GM12864 (cell line): ENCODE measurements at regions not wholly inside any gene's neighbourhood (a gene's known extent, or its start where the extent isn't known, plus 50 kb on each side); places are given as distances from the start of the nearest gene placed in this dataset.

Experiments used
- DNase-seq: peaks from one replicate; pipeline ENCODE4 v3.0.0-alpha.2; 2011; ENCODE audit warnings: low read depth
- H3K4me3 ChIP-seq: 2 replicates; pipeline ENCODE4 v1.5.1; 2011; ENCODE audit warnings: mild to moderate bottlenecking, low read depth, low read length, control low read depth
- TF ChIP-seq, protein P1 (sequence below): IDR thresholded peaks from 2 replicates; pipeline ENCODE4 v1.5.1; 2011; ENCODE audit warnings: low read depth, mild to moderate bottlenecking, moderate library complexity, low read length, control low read depth, inconsistent platforms; ENCODE audit errors: missing control alignments

DNA sequence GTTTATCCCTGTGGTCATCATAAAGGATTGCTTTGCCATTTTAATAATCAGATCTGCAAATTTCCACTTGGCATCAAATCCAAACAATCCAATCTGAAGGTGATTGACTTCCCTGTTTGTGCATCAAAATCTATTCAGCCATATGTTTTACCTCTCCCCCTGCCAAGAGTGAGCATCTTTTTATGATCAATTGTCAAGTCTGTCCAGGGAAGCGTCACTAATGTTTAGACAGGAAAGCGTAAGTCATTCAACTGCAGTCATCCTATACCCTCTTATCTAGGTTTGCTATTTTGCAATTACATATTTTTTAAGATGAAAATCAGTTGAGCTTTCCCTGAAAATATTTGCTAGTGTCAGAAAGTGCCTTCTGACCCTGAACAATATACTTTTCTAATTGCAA lies 1224.1 kb upstream of the SEL1L start:
- TF ChIP-seq, protein P1, sequence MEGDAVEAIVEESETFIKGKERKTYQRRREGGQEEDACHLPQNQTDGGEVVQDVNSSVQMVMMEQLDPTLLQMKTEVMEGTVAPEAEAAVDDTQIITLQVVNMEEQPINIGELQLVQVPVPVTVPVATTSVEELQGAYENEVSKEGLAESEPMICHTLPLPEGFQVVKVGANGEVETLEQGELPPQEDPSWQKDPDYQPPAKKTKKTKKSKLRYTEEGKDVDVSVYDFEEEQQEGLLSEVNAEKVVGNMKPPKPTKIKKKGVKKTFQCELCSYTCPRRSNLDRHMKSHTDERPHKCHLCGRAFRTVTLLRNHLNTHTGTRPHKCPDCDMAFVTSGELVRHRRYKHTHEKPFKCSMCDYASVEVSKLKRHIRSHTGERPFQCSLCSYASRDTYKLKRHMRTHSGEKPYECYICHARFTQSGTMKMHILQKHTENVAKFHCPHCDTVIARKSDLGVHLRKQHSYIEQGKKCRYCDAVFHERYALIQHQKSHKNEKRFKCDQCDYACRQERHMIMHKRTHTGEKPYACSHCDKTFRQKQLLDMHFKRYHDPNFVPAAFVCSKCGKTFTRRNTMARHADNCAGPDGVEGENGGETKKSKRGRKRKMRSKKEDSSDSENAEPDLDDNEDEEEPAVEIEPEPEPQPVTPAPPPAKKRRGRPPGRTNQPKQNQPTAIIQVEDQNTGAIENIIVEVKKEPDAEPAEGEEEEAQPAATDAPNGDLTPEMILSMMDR: no peak
- no peak overlapping the region for H3K4me3 ChIP-seq
- no peak for DNase-seq

DNA sequence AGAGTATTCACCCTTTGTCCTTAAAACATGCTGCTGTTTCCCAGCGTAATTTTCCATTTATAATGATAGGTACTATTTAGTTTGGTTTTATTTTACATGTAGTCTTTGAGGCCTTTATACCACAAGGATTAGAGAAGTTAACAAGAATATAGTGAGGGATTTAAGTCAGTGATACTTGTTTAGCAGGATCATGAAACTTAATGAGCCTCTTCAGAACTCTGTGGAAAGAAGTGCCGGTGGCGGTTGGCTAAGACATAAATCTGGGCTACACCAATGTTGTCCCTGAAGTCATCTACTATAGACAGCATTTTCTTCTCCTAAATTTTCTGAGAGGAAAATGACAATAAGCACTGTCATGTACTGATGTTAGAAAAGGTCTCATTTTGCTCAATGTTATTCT lies 1226.0 kb upstream of the SEL1L start:
- TF ChIP-seq, protein P1: no peak
- DNase-seq: no peak
- no peak overlapping the region for H3K4me3 ChIP-seq

DNA sequence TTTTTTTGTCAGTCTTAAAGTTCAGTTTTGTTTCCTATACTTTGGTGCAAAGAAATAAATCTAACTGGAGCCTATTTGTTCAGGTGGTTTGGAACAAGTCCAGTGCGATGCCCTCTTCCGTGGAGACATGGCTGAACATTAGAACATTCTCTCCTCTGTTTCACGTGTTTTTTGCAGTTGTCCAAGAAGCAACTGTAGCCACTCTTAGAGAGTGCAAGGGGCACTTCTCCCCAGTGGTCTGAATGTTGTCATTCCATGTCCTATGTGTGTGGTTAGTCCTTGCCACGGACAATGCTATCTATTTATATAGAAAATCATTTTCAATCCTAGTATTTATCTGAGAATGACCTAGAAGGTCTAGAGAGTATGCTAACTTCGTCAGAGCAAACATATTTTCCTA lies 1232.5 kb upstream of the SEL1L start:
- TF ChIP-seq, protein P1: no peak
- DNase-seq: no peak
- H3K4me3 ChIP-seq: no peak overlapping the region

DNA sequence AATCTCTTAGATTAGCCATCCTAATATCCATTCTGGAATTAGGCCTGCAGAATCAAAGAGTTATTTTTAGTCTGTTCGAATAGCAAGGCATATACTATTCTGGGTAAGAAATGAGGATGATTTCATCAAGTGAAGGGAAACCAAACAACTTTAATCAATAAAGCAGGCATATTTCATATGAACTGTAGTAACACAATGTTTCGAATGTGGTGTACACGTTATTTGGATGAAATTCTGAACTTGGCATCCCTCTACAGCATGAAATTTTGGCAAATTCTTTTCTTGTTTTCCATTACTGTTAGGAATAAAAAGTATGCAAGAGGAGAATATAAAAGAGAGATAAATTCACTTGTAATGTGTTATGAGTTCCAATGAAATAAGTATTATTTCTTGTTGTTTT lies 1233.3 kb upstream of the SEL1L start:
- TF ChIP-seq, protein P1: no peak
- H3K4me3 ChIP-seq: no peak overlapping the region
- no peak for DNase-seq

DNA sequence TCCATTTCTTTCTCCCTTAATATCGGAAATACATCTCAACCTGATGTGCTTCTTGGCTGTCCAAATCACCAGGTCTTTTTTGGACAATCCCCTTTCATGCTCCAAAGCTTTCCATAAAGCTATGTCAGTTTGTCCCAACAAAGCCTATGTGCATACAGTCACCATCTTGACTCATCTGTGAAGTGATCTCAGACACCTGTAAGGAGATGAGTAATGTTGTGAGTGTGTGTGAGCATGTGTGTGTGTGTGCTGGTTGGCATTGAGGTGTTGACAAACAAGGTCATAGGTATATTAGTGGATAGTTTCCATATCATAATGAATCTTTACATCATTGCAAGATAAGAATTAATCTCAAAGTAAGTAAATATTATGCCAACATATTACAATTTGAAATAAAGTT lies 1243.3 kb upstream of the SEL1L start:
- TF ChIP-seq, protein P1: no peak
- no peak for DNase-seq
- no peak overlapping the region for H3K4me3 ChIP-seq

DNA sequence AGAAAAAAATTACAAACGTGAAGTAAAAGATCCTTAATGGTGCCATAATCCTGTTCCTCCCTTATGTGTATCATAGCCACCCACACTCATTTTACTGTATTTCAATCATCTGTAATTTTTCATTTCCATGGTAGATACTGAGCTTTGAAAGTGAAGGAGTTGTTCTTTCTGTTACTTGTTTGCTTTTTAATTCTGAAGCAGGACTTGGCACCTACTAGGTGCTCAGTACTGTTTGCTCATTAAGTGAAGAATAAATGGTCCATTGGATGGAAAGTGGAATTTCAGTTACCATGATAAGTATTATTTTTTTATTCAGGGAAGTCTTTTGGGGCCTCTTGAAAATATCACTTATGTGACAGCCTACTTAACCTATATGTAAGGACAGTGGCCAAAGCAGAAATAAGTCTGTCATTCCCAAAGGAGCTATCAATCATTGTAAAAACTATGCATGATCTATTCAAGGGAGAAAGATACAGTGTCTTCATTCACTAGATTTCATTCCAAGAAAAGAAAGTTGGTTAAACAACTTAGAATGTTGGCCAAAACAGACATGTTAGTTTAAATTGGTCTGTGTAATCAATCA lies 1244.4 kb upstream of the SEL1L start:
- TF ChIP-seq, protein P1: no peak
- DNase-seq: no peak
- H3K4me3 ChIP-seq: no peak overlapping the region

DNA sequence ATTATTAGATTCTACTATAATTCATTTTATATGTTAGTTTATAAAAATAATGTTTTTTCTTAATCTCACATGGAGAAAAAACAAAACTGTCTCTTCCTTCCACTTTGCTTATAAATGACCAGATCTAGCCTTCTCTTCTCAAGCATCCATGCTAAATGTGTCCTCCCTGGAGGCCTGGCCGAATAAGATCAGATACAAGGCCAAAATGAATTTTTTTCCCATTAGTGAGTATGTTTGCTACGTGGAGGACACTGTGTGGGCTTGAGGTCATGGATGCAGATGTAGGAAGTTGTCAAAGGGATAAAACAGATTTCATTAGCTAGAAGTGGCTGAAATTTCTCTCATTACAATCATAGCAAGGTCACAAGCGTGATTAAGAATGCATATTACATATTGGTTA lies 1244.9 kb upstream of the SEL1L start:
- TF ChIP-seq, protein P1: no peak
- no peak overlapping the region for H3K4me3 ChIP-seq

More for the DNA sequence above, 1244.9 kb upstream of the SEL1L start:
- DNase-seq: no peak
